ENCODE measurements at regions not wholly inside any gene's neighbourhood (a gene's known extent, or its start where the extent isn't known, plus 50 kb on each side); places are given as distances from the start of the nearest gene placed in this dataset.

DNA sequence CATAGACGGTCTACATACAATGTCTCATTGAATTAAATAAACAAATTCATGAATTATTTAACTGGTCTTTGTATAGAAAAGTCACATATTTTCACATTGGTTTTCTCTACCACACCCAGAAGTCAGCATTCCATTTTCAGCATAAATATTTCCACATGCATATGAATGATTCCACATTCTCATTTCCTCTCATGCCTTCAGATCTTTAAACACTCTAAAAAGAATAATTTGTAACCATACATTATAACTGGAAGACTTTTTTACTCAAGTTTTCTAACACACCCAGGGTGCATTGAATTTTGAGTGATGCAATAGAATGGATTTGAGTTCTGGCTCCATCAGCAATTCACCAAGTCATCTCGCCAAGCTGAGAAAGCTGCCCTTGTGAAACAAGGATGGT lies 501.8 kb upstream of the TENM4 start:
- TF ChIP-seq POLR2A (IDR thresholded peaks at IDR 0.05), result no peak
- TF ChIP-seq, protein P1, sequence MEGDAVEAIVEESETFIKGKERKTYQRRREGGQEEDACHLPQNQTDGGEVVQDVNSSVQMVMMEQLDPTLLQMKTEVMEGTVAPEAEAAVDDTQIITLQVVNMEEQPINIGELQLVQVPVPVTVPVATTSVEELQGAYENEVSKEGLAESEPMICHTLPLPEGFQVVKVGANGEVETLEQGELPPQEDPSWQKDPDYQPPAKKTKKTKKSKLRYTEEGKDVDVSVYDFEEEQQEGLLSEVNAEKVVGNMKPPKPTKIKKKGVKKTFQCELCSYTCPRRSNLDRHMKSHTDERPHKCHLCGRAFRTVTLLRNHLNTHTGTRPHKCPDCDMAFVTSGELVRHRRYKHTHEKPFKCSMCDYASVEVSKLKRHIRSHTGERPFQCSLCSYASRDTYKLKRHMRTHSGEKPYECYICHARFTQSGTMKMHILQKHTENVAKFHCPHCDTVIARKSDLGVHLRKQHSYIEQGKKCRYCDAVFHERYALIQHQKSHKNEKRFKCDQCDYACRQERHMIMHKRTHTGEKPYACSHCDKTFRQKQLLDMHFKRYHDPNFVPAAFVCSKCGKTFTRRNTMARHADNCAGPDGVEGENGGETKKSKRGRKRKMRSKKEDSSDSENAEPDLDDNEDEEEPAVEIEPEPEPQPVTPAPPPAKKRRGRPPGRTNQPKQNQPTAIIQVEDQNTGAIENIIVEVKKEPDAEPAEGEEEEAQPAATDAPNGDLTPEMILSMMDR (IDR thresholded peaks at IDR 0.05), result no peak

Measured in Peyer's patch (tissue), 4 donors.